Activated CD4-positive, alpha-beta T cell treated with anti-CD3 and anti-CD28 coated beads, Interleukin-2, amount 50 U/mL, for 1 hour (primary cell): ENCODE measurements at regions not wholly inside any gene's neighbourhood (a gene's known extent, or its start where the extent isn't known, plus 50 kb on each side); places are given as distances from the start of the nearest gene placed in this dataset.

ENCODE experiments used
- DNase-seq: peaks from one replicate; pipeline ENCODE4 v3.0.0-alpha.2; 2020

DNA sequence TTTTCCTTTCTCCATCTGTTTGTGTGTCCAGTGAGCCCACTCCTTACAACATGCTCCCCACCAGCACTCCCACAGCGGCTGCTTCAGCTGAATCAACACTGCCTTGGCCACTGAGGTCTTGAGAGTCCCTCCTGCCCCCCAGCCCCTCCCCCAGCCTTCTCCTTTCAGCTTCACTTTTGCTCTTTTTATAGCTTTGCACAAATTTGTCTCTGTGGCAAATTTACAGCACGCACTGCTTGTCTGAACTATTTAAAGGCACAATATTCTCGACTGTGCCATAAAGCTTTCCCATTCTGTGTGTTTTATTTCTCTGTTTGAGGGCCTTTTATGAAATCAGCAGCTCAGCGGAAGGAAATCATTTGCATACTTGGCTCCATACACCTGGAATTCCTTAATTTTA is 579.3 kb downstream of the TOX3 start:
- DNase-seq, result no peak

DNA sequence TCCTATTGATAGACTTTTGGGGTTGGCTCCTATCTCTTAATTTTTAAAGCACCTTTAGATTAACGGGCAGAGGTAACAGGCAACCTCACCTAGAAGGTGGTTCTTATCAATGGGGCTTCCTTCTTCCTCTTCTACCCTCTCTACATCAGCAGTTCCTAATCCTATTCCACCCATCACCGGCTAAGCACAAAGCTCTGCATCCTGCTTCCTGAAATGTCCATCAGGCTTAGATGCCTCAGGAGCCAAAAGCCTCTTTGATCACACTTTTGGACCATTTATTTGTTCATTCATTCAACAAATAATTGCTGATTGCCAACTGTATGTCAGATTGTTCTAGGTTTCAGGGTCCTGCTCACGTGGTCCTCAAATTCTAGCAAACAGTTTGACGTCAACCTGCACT is 586.0 kb downstream of the TOX3 start:
- no peak for DNase-seq

DNA sequence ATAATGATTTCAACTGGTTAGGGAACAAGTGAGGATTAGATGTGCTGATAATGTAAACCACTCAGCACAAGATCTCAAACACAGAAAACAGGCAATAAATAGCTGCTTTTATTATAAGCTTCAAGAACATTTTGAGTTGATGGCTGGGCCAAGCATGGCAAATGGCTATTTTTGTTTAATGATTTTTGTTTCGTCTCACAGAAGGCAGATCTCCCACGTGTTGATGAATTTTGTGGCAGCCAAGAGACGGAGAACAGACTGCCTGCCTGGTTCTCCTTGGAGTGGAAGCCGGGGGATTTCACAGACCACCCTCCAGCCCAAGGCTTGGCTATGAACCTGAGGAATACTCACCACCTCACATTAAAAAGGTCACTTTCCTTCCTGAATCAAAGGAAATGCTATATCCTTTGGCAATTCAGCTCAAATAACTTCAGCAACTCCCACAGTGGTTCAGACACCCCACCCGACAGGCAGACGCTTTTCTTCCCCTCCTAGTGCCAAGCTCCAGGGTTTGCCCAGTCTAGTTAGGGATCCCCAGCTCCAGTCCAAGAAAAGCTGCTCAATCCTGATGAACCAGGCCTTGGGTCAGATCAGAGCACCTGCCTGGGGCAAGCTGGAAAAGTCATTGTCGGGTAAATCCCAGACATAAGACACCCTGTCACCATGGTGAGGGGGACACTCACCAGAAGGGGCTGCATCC is 593.5 kb downstream of the TOX3 start:
- DNase-seq, result no peak

DNA sequence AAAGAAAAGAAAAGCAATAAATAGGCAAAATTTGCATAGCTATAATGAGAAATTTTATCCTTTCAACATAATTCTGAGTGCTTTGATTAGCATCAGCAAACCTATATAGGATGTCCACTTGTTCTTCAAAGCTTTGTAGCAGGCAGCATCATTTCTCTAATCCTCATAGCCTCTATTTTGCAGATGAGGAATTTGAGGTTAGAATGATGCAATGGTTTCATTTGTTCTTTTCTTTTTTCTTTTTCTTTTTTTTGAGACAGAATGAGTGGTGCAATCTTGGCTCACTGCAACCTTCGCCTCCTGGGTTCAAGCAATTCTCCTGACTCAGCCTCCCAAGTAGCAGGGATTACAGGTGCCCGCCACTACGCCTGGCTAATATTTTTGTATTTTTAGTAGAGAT is 594.4 kb downstream of the TOX3 start:
- DNase-seq, result no peak

DNA sequence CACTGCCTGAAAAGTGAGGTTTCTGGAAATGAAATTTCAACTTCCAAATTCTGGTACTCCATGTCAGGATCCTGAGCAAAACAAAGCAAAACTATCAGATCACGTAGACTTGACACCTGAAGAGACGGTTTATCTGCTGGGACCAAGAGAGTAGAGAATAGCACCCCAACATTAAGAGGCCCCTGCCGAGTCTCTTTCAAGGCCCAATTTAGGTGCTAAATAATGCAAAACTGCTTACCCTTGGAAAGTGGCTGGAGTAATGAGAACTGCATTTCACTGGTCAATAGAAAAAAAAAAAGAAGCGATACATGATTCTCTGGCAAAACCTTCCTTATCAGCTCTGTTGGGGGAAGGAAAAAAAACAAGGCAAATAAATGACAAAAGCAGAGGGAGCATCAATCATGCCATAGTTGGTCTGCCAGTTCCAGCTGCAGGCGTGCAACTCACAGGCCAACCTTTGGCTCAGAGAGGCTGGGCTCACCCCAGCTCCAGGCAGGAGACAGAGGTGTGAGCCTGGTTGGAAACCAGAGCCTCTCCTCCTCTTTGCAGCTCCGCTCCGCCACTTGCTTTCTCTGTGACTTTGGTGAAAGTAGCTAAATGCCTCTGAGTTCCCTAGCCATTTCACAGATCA is 595.2 kb downstream of the TOX3 start:
- DNase-seq, result no peak

DNA sequence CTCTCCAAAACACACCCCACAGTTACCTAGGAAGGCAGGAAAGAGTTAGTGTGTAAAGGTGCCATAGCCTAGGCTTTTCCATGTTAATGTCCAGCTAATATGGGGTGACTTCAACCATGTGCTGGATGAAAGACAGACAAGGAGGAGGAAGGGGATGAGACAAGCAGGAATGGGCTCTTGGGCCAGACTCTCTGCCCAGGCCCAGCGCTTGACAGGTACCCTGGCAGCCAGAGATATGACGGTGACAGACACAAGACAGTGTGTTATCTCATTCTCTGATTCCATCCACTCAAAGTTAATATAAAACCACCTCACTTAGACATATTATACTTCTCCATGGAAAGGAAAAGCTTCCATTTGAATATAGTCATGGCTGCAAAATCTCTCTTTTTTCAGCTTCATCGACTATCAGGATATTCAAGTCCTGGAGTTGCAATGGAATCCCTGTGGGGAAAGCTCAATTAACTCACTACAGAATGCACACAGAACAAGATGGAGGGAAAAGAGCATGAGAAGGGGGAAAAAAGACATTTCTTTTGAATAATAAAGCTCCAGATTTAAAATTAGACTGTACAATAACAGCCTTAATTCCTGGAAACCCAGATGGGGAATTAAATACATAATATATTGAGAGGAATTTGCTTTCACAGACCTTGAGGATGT is 596.7 kb downstream of the TOX3 start:
- DNase-seq, result no peak

DNA sequence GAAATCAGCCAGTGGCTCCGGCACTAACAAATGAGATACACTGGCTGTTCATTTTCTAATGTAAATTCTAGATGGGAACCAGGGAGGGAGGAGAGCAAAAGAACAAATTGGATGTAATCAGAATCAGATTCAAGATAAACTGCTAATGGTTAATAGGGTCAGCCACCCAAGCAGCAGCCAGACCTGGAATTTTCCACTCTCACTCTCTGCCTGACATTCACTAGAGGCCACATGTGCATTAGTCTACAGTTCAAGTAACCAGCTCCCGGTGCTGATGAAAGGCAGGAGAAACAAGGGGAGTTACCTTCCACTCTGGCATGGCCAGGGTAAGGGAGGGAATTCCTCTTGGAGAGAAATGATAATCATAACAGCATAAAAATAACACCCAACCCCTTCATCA is 597.7 kb downstream of the TOX3 start:
- no peak for DNase-seq

DNA sequence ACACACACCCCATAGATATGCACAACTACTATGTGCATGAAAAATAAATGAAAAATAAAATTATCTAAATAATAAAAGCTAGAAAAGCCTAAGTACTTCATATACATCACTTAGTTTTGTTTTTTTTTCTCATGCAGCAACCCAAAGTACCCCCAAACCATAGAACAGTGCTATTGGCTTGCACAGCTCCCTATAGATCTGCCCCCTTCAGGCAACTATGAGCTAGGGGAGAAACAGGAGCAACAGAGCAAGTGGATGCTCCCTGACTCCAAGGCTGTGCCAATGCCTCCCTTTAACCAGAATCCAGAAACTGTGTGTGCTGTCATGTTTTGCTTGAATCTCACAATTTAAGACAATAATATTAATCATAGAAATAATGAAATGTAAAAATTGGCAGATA is 605.5 kb downstream of the TOX3 start:
- DNase-seq, result no peak

DNA sequence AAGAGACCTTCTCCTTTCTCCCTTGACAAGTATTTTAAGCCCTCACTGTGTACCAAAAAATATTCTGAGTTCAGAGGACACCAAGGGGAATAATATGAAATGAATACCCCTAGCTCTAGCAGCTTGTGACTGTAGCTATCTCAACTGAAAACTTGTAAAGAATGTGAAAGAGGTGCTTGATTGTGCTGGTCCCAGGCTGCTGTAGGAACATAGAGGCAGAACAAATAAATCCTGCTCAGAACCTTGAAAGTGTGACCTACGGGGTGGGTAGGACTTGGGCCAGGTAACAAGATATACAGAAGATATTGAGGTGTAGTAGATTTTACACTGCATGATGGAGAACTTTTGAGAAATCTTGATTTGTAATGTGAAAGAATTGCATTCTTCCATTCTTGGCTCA is 606.8 kb downstream of the TOX3 start:
- DNase-seq, result no peak

DNA sequence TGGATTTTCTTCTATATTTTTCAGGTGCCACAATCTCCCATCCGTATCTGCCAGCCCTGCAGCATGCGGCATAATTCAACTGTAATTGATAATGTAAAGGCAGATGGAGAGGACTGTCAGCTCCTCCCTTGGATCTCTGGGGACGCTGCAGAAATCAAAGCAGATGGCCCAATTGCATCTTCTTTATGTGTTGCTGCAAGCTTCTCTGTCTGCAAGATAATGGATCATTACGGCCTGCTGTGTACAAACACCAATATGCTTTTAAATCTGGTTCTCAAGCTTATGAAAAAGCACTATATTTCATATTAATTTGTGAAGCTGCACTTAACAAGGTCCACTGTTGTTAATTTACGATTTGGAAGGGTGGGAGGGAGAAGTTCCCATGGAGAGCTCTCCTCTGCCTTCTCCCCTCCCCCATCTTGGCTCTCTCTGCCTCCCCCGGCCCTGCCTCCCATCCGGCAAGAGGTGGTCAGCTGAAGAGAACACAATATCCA is 607.5 kb downstream of the TOX3 start:
- no peak for DNase-seq

DNA sequence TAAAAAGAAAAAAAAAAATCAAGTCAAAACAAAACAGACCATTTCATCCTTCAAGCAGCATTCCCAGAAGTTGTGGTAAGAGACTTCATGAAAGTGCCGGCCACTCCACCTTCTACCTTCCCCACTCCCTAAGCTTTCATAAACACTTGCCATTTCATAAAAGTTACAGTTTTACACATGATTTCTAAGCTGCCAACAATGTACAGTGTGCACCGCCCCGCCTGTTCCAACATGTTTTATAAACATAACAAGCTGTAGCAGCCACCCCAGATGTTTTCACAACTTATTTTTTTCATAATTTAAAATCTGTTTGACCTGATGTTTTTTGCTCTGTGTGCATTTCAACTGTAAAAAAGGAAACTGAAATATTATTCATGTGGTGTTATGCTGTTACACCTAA is 608.1 kb downstream of the TOX3 start:
- DNase-seq, result no peak

DNA sequence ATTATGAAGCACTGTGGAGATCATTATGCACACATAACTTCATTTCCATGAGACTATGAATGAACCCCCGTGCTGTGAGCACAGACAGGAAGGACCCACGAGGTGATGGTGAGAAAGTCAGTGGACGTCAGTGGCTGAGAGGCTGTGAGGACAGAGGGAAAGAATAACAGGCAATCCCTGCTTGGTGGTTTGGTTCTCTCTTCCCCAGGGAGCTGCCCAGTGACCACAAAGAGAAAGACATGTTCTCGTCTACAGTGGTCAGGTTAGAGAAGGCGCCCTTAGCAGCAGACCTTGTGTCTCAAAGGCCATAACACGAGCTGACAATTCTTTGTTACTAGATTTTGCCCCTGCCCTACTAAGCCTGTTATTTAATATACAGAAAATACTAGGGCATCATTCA is 609.2 kb downstream of the TOX3 start:
- DNase-seq, result no peak

DNA sequence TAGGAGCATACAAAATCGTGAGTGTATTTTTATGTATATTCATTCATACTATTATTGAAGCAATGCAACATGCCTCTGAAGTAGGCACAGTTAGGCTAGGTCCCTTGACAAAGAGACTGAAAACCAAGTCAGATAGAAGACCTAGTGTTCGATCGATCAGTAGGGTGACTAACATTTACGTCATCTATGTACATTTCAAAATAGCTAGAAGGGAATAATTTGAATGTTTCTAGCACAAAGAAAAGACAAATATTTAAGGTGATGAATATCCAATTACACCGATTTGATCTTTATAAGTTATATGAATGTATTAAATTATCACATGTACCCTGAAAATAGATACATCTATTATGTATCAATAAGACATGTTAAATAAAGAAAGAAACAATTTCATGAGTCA is 610.1 kb downstream of the TOX3 start:
- no peak for DNase-seq

DNA sequence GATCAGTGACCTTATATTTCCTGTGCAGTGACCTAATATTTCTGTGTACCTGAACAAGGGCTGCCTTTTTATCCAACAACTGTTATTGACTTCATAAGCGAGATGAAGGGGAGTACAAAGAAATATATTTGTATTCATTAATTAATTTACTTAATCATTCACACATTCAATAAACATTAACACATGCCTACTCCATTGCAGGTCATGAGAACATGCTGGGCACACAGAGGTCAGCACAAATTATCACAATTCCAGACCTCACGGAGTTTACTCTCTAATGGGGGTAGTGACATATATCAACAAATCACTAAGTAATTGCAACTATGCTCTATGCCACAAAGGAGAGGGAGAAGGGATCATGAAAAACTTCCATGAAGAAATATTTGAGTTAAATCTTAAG is 614.6 kb downstream of the TOX3 start:
- no peak for DNase-seq

DNA sequence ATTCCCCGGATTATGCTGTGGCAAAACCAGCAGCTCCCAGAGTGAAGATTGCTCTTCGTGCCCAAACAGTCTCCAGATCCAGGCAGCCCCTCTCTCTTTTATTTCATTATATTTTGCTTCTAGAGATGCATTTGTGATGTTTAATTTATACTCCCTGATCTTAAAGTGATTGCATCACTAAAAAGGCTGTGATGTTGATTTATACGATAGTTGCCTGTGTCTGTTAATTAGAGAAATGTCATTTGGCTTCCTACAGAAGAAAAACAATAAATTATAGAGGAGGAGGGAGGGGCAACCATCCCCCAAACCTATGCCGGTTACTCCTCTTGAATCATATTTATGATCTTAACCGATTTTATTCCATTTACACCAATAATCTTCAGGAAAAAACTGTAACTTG is 615.3 kb downstream of the TOX3 start:
- no peak for DNase-seq

DNA sequence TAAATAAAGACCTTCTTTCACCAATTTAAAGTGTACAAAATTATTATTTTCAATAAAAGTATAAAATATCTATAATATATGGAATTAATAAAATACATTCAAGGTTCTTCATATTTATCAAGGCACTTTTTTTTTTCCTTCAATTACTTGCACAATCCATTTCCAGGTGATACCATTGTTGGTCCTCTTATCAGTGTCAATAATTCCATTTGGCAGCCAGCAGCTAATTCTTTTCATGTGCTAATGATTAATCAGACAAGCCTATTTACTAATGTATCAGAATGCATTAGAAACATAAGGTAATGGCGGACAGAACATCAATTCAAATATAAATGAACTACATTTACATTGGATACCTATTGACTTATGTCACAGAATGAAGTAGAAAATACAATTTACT is 622.2 kb downstream of the TOX3 start:
- no peak for DNase-seq

DNA sequence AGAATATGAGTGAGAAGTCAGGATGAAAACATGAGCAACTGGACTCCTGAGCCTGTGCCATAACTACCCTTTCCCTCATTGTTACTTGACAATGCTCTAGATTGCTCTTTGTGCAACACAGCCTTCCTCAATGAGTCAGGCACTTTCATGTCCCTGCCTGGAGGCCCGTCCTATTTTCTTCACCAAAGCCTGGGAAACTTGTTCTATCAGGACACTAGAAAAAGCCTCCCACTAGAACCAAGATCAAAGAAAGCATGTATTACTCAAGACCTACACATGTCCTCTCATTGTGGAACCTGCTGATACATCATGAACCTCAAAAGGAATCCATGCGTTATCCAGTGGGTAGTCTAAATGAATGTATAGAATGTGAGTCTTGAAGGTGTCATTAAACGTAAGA is 624.5 kb downstream of the TOX3 start:
- DNase-seq, result no peak

DNA sequence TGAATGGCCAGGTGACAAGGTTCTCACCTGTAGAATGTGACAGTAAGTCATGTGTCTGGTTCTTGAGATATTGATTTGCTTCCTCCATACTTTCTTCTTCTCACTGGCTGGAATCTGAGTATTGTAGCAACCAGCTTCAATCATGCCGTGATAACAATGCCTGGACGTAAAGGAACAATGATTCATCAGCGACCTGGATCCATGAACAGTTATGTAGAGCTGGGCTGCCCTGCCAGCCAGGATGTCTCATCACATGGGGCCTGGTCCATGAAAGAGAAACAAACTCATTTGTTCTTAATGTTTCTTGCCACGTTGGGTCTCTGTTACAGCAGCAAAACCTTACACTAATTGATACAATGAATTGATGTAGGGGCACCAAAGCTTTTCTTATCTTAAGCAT is 627.2 kb downstream of the TOX3 start:
- DNase-seq, result no peak

DNA sequence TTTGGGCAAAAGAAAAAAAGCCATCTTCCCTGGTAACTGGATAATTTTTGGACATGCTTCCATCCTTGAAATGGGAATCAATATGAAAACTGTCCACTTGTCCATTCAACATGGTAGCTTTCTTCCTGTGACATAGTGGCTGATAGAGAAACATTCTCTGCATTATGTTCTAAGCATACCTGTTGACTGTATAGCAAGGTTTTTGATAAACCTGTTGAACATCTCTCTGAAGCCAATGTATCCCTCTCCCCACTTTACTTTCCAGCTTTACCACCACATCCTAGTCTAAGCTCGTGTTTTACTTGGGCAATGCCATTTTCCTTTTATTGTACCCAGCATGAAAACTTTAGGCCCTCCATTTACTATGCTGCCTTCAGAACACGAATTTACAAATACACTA is 630.1 kb downstream of the TOX3 start:
- DNase-seq, result no peak

DNA sequence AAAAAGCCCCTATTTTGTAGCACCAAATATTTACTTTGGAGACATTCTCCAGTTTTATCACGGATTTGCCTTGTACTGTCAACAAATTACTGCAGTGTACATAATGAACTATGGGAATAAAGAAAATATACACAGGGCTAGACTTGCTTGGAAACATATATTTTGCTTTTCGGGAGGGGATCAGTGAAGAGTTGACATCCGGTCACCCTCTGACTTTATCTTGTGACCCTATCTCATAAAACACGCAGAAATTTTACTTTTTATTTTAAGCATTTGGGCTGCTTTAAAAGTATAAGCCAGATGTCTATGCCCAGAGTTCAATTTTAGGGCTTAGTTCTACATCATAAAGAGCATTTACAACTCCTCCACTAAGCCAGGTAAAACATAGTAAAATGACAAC is 630.7 kb downstream of the TOX3 start:
- no peak for DNase-seq

DNA sequence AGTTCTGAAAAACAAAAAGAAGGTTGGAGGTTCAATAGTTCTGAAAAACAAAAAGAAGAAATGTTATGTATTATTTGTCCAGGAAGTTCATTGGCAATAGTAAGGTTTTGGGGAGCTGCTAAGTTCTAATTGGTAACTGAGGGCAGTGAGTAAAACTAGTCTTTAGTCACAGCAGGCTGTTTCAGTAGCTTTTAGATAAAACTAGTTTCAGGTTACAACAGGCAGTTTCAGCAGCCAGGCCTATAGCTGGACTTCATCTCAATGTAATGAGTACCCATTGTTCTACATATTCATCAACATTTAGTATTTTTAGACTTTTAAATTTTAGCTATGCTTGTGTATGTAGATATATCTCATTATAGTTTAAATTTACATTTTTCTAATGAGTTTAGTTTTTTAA is 639.3 kb downstream of the TOX3 start:
- DNase-seq, result no peak

DNA sequence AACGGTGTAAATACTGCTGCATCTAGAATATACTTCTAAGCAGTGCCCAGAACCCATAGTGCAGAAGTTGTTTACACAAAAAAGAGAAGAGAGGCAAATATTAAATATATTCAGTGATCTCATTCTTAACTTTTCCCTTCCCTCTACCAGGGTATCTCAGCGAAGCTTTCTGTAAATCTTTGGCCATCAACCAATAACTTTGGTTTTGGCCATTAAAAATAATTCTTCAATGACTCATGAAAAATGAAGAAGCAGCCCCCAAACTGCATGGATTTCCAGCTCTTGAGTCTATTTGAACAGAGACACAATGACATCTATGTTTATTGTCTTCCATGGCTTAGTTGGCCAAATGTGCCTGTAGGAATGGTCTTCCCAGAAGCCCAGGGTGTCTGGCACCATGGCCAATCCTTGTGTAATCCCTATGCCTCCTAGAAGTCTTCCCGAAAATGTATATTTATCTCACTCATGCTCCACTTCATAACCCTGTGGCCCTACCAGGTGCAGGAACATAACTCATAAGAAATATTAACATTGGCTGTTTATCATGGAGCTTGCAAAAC is 646.6 kb downstream of the TOX3 start:
- DNase-seq, result no peak

DNA sequence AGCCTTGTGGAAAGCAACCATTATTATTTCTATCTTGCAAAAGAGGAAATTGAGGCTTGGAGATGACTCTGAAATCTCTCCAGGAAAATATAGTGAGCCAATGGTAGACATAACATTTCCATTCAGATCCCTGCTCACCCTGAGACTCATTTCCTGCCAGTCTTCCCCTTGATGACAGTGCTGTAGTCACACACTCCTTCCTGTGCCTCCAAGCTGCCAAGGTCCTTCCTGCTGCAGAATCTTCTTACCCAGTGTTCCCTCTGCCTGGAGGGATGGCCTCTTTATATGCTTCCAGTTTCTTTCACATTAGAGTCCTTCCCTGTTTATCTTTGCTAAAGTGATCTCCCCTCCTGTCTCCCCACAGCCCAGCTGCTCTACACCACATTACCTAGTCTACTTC is 648.1 kb downstream of the TOX3 start:
- no peak for DNase-seq

DNA sequence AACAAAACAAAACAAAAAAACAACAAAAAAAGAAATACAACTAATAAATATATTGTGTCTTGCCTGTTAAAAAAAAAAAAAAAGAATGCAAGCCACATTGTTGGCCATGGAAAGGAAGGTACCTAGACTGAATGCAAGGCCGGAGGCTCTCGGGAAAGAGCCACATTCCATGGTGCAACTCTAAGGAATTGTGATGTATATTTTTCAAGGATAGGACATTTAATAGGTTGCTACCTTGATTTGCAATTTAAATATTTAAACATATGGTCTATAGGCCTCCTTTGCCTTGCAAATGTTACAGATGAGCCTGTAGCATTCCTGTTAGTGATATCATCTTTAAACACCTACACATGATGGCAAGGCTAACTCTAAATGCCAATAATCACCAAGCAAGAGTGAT is 650.9 kb downstream of the TOX3 start:
- DNase-seq, result no peak
